ENCODE measurements at regions not wholly inside any gene's neighbourhood (a gene's known extent, or its start where the extent isn't known, plus 50 kb on each side); places are given as distances from the start of the nearest gene placed in this dataset.
A peak's percentile ranks its signal among the peaks of the same experiment; 100 is the strongest.

DNA sequence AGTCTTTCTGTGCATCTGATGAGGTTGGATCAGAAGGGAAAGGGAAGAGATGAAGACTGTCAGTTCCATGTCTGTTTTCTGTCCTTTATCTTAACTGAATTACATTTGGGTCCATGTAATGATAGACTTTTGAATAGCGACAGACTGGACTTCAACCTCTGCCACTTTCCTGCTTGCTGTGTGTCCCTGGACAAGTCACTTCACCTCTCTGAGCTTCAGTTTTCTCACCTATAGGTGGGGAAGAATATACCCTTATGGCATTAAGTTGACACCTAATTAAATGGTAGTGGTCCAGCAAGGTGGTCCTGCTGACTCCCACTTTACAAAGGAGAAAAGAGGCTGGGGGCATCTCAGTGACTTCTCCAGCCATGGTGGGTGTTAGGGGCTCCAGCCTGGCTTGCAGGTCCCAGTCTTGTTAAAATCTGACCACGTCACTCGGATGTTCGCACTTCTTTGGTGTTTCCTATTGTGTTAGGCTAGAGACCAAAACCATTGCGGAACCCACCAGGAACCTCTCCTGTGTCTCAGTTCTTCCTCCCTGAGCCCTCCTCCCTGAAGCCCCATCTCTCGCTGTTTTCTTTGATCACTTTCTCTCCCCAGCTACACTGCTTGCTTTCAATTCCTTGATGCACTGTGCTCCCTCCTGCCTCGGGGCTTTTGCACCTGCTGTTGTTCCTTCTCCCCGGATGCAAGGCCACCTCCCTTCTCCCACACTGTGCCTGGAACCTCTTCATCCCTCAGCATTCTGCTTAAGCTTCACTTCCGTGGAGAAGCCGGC lies 256.5 kb downstream of the NSG2 start:
- Histone ChIP-seq H3K27ac (ENCODE audit: low read depth, low read length) (no peak overlapping the region), H4K91ac (replicated peaks; ENCODE audit: insufficient read length, low read length) (peak overlapping the region; percentile 2), H3K4me2 (ENCODE audit: insufficient read depth in 1 of 2, low read depth in 2 of 2, low read length in 2 of 2) (peak overlapping the region; percentile 2 to 50; a peak in 2 of 4 replicates), H3K4ac (replicated peaks; ENCODE audit: insufficient read length, low read depth, low read length) (no peak overlapping the region), H2BK120ac (replicated peaks; ENCODE audit: low read depth, low read length) (no peak overlapping the region), H3K4me3 (ENCODE audit: extremely low read depth in 1 of 4, insufficient read depth in 2 of 4, low read depth in 3 of 4, low read length in 4 of 4) (no peak overlapping the region), H3K56ac (replicated peaks; ENCODE audit: insufficient read length, low read depth, low read length) (no peak overlapping the region), H3K9me3 (ENCODE audit: insufficient read depth in 2 of 2, low read depth in 1 of 2, low read length in 1 of 2) (no peaks in the 10 kb centered on the region), H4K8ac (ENCODE audit: extremely low read depth, insufficient read depth, low read length) (no peak overlapping the region), H3K4me1 (replicated peaks in 1 of 4; ENCODE audit: control insufficient read depth in 3 of 4, insufficient read depth in 4 of 4, low read length in 3 of 4) (peaks cover 2 to 12% (median 8%) of the 10 kb centered on the region in 4 experiments; a peak in 5 of 7 replicates), H2BK15ac (ENCODE audit: low read length) (no peak overlapping the region), H3K36me3 (ENCODE audit: control insufficient read depth in 2 of 4, insufficient read depth in 4 of 4, low read length in 3 of 4) (no peaks in the 10 kb centered on the region), H3K23ac (ENCODE audit: insufficient read length) (no peak overlapping the region), H3K79me2 (ENCODE audit: control insufficient read depth in 1 of 2, insufficient read depth in 2 of 2, low read length in 2 of 2) (no peaks in the 10 kb centered on the region), H2AFZ (ENCODE audit: low read length) (no peak overlapping the region), H2BK12ac (ENCODE audit: low read depth, low read length) (0 out of 2 replicates have a peak overlapping the region, but pooled peaks have one; percentile 9), H3K79me1 (ENCODE audit: low read depth, low read length) (no peaks in the 10 kb centered on the region), H3K14ac (ENCODE audit: insufficient read length) (no peak overlapping the region), H2BK20ac (ENCODE audit: low read length) (0 out of 2 replicates have a peak overlapping the region, but pooled peaks have one; percentile 48), H2BK5ac (ENCODE audit: low read depth, low read length) (no peak overlapping the region), H3K23me2 (ENCODE audit: low read depth, low read length) (no peaks in the 10 kb centered on the region), H4K20me1 (replicated peaks in 1 of 2; ENCODE audit: control insufficient read depth in 1 of 2, insufficient read depth in 2 of 2, low read length in 2 of 2) (no peaks in the 10 kb centered on the region), H3K9ac (replicated peaks in 1 of 4; ENCODE audit: extremely low read depth in 1 of 4, low read depth in 3 of 4, low read length in 3 of 4) (no peak overlapping the region), H2AK5ac (ENCODE audit: low read depth, low read length) (no peak overlapping the region), H3K27me3 (replicated peaks in 1 of 4; ENCODE audit: control insufficient read depth in 3 of 4, extremely low read depth in 1 of 4, insufficient read depth in 3 of 4, low read length in 3 of 4) (peaks cover 0 to 3% (median 1%) of the 10 kb centered on the region in 4 experiments; a peak in 1 of 7 replicates), H3K18ac (ENCODE audit: extremely low read depth, low read length) (no peak overlapping the region; the same call in 1 of the 2 replicates), H4K5ac (ENCODE audit: insufficient read length, low read depth, low read length) (no peak overlapping the region)
- ChIA-PET POLR2A (ENCODE audit: partially characterized antibody) (no interaction called here), CTCF (ENCODE audit: partially characterized antibody) (interaction anchor here (0.8 to 13.2 kb wide), 9 partner anchors 9 to 255 kb away, joined by 3 to 174 read pairs (median 5); partner anchors contain the start of gene NSG2)
- TF ChIP-seq SUZ12 (IDR thresholded peaks at IDR 0.05; ENCODE audit: low read length) (no peak), KDM1A (IDR thresholded peaks at IDR 0.05; ENCODE audit: borderline replicate concordance, low read length) (peak; percentile 54; the same call in 1 of the 2 replicates)
- WGBS, 2 experiments (ENCODE audit: extremely low coverage in 1 of 2, insufficient coverage in 1 of 2, insufficient read length in 1 of 2, insufficient replicate concordance in 2 of 2, low coverage in 1 of 2, low lambda C conversion rate in 2 of 2, missing lambda C conversion rate in 1 of 2) = 90% methylated on average over 9 of the region's 10 CpGs; no CpG with 5 or more reads in 1 of the 2 experiments
- FAIRE-seq = no peak
- peak in 1 of 2 experiments; percentile 31 for DNase-seq (ENCODE audit: low read depth in 1 of 2, low spot score in 2 of 2)
